ENCODE measurements at regions not wholly inside any gene's neighbourhood (a gene's known extent, or its start where the extent isn't known, plus 50 kb on each side); places are given as distances from the start of the nearest gene placed in this dataset.
A peak's percentile ranks its signal among the peaks of the same experiment; 100 is the strongest.

DNA sequence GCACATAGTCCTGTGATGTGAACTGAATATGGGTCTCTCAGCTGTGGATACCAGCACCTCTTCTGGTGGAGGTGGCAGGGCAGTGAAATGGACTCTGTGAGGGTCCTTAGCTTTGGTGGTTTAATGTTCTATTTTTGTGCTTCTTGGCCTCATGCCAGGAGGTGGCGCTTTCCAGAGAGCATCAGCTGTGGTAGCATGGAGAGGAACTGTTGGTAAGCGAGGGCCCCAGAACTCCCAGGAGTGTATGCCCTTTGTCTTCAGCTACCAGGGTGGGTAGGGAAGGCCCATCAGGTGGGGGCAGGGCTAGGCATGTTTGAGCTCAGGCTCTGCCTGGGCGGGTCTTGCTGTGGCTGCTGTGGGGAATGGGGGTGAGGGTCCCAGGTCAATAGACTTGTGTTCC, 241.7 kb downstream of the AEBP2 start:
- POLR2A ChIA-PET = no interaction called here
- Mint-ChIP-seq H3K36me3 (ENCODE audit: low read depth) (peaks cover 38% of the 10 kb centered on the region), H3K27me3 (ENCODE audit: low read depth) (no peaks in the 10 kb centered on the region), H3K4me3 (no peak overlapping the region), H3K27ac (peak overlapping the region; percentile 58), H3K9me3 (ENCODE audit: insufficient read depth) (peaks cover 19% of the 10 kb centered on the region), H3K4me1 (ENCODE audit: low read depth) (peaks cover 56% of the 10 kb centered on the region)
- CTCF ChIA-PET = no interaction called here
- ATAC-seq (no peak), DNase-seq (no peak)

DNA sequence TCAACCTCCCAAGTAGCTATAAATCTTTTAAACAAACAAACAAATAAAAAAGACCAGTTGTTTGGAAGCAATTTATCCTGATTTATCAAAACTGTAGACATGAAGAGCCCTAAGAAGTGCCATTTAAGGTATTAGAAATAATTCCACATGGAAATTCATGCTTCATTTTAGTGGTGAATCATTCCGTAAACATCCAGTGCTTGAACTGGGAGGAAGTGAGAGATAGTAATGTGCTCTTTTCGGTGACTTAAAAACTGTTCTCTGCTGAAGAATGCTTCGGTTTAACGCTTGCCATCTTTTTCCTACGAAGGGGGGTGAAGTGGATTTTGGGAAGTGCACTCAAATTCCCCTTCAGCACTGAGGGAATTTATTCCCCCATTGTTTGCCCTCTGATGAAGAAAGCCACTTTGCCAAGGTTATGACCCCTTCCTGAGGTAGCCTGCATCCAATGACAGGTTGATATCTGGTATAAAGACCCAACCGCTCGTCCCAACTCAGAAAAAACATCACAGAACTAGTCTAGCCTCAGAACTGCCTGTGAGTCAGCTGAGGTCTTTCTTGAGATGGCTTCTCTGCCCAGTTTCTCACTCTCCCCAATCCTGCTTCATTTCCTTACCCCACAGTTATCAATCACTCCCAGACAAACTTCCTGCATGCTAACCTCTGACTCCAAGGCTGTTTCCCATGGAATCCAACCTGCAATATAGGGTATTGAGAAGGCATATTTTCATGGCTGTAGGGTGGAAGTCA, 244.1 kb downstream of the AEBP2 start:
- DNase-seq (no peak), ATAC-seq (no peak)
- Mint-ChIP-seq H3K4me3 (no peak overlapping the region), H3K4me1 (ENCODE audit: low read depth) (peaks cover 38% of the 10 kb centered on the region), H3K9me3 (ENCODE audit: insufficient read depth) (peaks cover 8% of the 10 kb centered on the region), H3K36me3 (ENCODE audit: low read depth) (peaks cover 19% of the 10 kb centered on the region), H3K27me3 (ENCODE audit: low read depth) (no peaks in the 10 kb centered on the region), H3K27ac (peak overlapping the region; percentile 1)
- CTCF ChIA-PET = interaction anchor here (0.6 kb wide), 1 partner anchor 468 kb away, joined by 3 read pairs; no protein-coding TSS in a partner anchor
- POLR2A ChIA-PET = no interaction called here

DNA sequence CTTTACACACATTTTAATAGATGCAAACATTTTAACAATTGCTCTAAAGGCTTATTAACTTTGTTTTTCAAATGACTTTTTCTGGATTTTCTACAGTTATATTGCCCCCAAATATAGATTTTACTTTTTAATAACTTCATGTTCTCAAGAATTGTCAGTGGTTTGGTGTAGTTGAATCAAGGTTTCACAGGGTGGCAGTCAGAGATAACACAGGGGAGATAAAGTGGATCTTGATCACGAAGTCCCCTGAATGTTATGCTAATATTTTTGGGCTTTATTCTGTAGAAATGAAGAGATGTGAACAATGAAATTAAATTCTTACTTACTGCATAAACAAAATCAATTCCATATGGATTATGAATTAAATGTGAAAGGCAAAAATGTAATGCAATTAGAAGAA, 248.1 kb downstream of the AEBP2 start:
- ChIA-PET CTCF (no interaction called here), POLR2A (no interaction called here)
- Mint-ChIP-seq H3K9me3 (ENCODE audit: insufficient read depth) (peaks cover 8% of the 10 kb centered on the region), H3K27me3 (ENCODE audit: low read depth) (no peaks in the 10 kb centered on the region), H3K4me3 (no peak overlapping the region), H3K4me1 (ENCODE audit: low read depth) (peaks cover 5% of the 10 kb centered on the region), H3K27ac (no peak overlapping the region), H3K36me3 (ENCODE audit: low read depth) (no peaks in the 10 kb centered on the region)
- no peak for DNase-seq
- ATAC-seq = no peak

DNA sequence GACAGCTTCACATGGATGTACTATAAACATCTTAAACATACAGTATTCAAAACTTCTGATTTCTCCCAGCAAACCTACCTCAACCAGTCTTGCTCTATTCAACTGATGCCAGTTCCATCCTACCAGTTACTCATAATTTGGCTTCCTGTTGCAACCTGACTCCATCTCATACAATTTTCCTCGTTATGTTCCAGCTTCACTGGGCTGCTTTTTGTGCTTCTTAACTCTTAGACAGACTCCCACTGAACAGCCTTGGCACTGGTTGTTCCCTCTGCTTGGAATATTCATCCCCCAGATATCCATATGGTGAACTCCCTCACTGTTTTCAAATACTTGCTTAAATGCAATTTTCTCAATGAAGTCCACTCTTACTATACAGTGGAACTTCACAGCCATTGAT, 249.2 kb downstream of the AEBP2 start:
- Mint-ChIP-seq H3K9me3 (ENCODE audit: insufficient read depth) (peaks cover 16% of the 10 kb centered on the region), H3K27ac (no peak overlapping the region), H3K36me3 (ENCODE audit: low read depth) (peaks cover 6% of the 10 kb centered on the region), H3K4me1 (ENCODE audit: low read depth) (no peaks in the 10 kb centered on the region), H3K27me3 (ENCODE audit: low read depth) (no peaks in the 10 kb centered on the region), H3K4me3 (no peak overlapping the region)
- POLR2A ChIA-PET = no interaction called here
- no peak for DNase-seq
- CTCF ChIA-PET = no interaction called here
- no peak for ATAC-seq

DNA sequence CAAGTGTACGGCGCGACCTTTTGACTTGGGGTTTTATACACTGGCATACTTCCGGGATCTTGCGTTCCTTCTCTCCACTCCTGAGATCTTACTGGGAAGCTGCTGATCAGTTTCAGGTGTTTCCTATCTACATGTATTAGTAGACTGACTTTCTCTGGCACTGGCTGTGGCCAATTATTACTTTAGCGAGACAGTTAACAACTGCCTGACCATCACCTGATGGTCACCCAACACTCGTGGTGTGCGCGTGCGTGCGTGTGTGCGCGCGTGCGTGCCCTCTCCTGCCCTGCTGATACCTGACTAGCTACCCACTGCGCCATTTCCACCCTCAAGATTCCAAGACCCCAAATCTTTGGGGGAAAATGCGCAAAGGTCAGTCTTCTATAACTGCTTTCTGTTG, 249.9 kb downstream of the AEBP2 start:
- CTCF ChIA-PET = no interaction called here
- H3K36me3 Mint-ChIP-seq (ENCODE audit: low read depth) = peaks cover 6% of the 10 kb centered on the region
- H3K9me3 Mint-ChIP-seq (ENCODE audit: insufficient read depth) = peaks cover 16% of the 10 kb centered on the region
- no peaks in the 10 kb centered on the region for H3K4me1 Mint-ChIP-seq (ENCODE audit: low read depth)
- H3K27ac Mint-ChIP-seq = no peak overlapping the region
- DNase-seq (no peak), ATAC-seq (no peak)
- POLR2A ChIA-PET = no interaction called here
- H3K4me3 Mint-ChIP-seq = no peak overlapping the region
- H3K27me3 Mint-ChIP-seq (ENCODE audit: low read depth) = no peaks in the 10 kb centered on the region

- no peak for DNase-seq
- H3K36me3 Mint-ChIP-seq (ENCODE audit: low read depth) = peaks cover 6% of the 10 kb centered on the region
- no peak for ATAC-seq
- H3K4me3 Mint-ChIP-seq = no peak overlapping the region
- peaks cover 16% of the 10 kb centered on the region for H3K9me3 Mint-ChIP-seq (ENCODE audit: insufficient read depth)
- H3K27me3 Mint-ChIP-seq (ENCODE audit: low read depth) = no peaks in the 10 kb centered on the region
- ChIA-PET POLR2A (no interaction called here), CTCF (no interaction called here)
- H3K4me1 Mint-ChIP-seq (ENCODE audit: low read depth) = peaks cover 6% of the 10 kb centered on the region
- H3K27ac Mint-ChIP-seq = no peak overlapping the region
Observed at GRCh38 chr12:19689801-19690472, 250.6 kb downstream of the AEBP2 start.

DNA sequence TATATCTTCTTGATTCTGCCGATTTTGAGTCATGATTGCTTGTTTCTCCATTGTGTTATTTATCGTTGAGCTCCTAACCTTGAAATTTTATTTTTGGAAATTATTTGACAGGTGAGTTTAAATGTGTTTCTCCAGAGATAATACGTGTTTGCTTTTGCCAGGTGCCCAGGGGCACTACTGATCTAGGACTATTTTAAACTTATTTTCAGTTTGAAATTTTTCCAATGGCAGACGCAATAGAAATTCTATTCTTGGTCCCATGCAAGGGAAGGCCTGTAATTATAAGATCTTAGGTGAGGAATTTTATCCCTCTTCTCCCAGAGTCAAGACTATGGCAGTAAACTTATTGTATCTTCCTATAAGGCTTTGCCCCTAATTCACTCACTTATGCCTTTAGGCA, 252.8 kb downstream of the AEBP2 start:
- peaks cover 6% of the 10 kb centered on the region for H3K36me3 Mint-ChIP-seq (ENCODE audit: low read depth)
- no peak for DNase-seq
- no peak overlapping the region for H3K4me3 Mint-ChIP-seq
- H3K27ac Mint-ChIP-seq = no peak overlapping the region
- ChIA-PET POLR2A (no interaction called here), CTCF (no interaction called here)
- H3K27me3 Mint-ChIP-seq (ENCODE audit: low read depth) = no peaks in the 10 kb centered on the region
- ATAC-seq = no peak
- H3K4me1 Mint-ChIP-seq (ENCODE audit: low read depth) = peaks cover 21% of the 10 kb centered on the region
- H3K9me3 Mint-ChIP-seq (ENCODE audit: insufficient read depth) = peaks cover 16% of the 10 kb centered on the region

- Mint-ChIP-seq H3K27me3 (ENCODE audit: low read depth) (no peaks in the 10 kb centered on the region), H3K4me1 (ENCODE audit: low read depth) (peaks cover 21% of the 10 kb centered on the region), H3K36me3 (ENCODE audit: low read depth) (peaks cover 6% of the 10 kb centered on the region), H3K27ac (no peak overlapping the region), H3K9me3 (ENCODE audit: insufficient read depth) (peaks cover 16% of the 10 kb centered on the region), H3K4me3 (no peak overlapping the region)
- DNase-seq (no peak), ATAC-seq (no peak)
- ChIA-PET POLR2A (interaction anchor here (0.6 kb wide), 1 partner anchor 111 kb away, joined by 3 read pairs; no protein-coding TSS in a partner anchor), CTCF (no interaction called here)
Observed at GRCh38 chr12:19692566-19692965, 253.3 kb downstream of the AEBP2 start.

DNA sequence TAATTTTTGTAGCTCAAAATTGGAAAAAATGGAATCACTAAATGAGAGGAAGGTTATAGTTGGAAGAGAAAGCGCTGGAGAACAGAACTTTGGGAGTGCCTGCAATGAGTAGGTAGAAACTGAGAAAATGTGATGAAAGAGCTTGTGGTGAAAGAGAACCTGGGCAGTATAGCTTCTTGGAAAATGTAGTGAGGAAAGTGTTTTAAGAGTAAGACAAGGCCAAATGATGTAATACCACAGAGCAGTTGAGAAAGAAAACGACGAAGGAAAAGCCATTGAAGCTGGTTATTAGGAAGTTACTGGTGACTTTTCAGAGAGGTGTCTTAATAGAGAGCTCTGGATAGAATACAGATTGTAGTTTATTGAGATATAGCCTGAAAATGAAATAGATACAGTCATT, 255.3 kb downstream of the AEBP2 start:
- ChIA-PET CTCF (interaction anchor here (0.9 kb wide), 1 partner anchor 44 kb away, joined by 3 read pairs; no protein-coding TSS in a partner anchor), POLR2A (no interaction called here)
- H3K9me3 Mint-ChIP-seq (ENCODE audit: insufficient read depth) = peaks cover 16% of the 10 kb centered on the region

DNA sequence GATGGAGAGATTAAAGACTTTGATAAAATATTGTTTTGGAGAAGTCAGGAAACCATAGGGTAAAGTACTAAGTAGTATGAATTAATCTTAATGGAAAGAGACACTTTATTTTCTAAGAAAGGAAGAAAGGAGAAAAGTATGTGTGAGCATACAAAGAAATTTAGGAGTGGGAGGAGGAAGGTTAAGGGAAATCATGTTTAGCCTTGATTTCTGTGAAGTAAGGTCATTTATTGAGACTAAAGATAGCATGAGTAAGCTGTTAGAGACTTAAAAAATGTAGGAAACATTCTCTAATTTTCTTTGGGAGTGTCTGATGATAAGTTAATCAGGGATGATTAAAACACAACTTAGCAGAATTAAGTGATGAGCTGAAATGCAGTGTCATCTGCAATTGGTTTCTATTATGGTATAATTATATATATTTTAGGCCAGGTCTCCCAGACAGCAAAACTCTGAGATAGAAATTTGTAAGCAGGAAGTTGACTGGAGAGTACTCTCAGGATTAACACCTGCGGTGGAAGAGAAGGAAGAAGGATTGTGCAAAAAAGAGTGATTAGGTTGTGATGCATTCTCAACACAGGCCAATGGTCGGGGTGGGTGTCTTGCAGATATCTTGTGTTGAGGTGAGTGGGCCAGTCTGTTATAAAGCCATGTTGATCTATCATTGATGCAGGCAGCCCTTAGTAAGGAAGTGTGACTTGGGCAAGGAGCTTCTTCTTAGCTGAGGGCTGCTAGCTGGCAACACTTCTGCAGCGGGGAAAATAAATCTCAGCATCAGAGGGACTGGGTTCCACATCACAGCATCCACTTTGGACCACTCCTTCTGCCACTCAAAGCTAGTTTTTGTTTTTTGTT, 256.2 kb downstream of the AEBP2 start:
- Mint-ChIP-seq H3K27ac (peak overlapping the region; percentile 66), H3K9me3 (ENCODE audit: insufficient read depth) (peaks cover 16% of the 10 kb centered on the region), H3K4me1 (ENCODE audit: low read depth) (peaks cover 21% of the 10 kb centered on the region), H3K4me3 (no peak overlapping the region), H3K36me3 (ENCODE audit: low read depth) (peaks cover 6% of the 10 kb centered on the region), H3K27me3 (ENCODE audit: low read depth) (no peaks in the 10 kb centered on the region)
- POLR2A ChIA-PET = no interaction called here
- CTCF ChIA-PET = interaction anchor here (0.9 kb wide), 1 partner anchor 43 kb away, joined by 3 read pairs; no protein-coding TSS in a partner anchor
- ATAC-seq = no peak
- no peak for DNase-seq

More for the DNA sequence above, 255.3 kb downstream of the AEBP2 start:
- Mint-ChIP-seq H3K27me3 (ENCODE audit: low read depth) (no peaks in the 10 kb centered on the region), H3K4me3 (no peak overlapping the region), H3K4me1 (ENCODE audit: low read depth) (peaks cover 21% of the 10 kb centered on the region), H3K36me3 (ENCODE audit: low read depth) (peaks cover 6% of the 10 kb centered on the region), H3K27ac (peak overlapping the region; percentile 66)
- DNase-seq (no peak), ATAC-seq (peak; percentile 44)

- POLR2A ChIA-PET = interaction anchor here (0.6 kb wide), 1 partner anchor 10 kb away, joined by 3 read pairs; no protein-coding TSS in a partner anchor
- Mint-ChIP-seq H3K9me3 (ENCODE audit: insufficient read depth) (peaks cover 22% of the 10 kb centered on the region), H3K4me1 (ENCODE audit: low read depth) (peaks cover 7% of the 10 kb centered on the region), H3K27me3 (ENCODE audit: low read depth) (peaks cover 2% of the 10 kb centered on the region), H3K4me3 (no peak overlapping the region), H3K36me3 (ENCODE audit: low read depth) (peaks cover 9% of the 10 kb centered on the region), H3K27ac (no peak overlapping the region)
- CTCF ChIA-PET = no interaction called here
- DNase-seq (no peak), ATAC-seq (no peak)
Observed at GRCh38 chr12:19700969-19701368, 261.7 kb downstream of the AEBP2 start.

- peaks cover 2% of the 10 kb centered on the region for H3K27me3 Mint-ChIP-seq (ENCODE audit: low read depth)
- CTCF ChIA-PET = no interaction called here
- H3K27ac Mint-ChIP-seq = no peak overlapping the region
- H3K4me3 Mint-ChIP-seq = no peak overlapping the region
- peaks cover 2% of the 10 kb centered on the region for H3K4me1 Mint-ChIP-seq (ENCODE audit: low read depth)
- DNase-seq (no peak), ATAC-seq (no peak)
- H3K9me3 Mint-ChIP-seq (ENCODE audit: insufficient read depth) = peaks cover 34% of the 10 kb centered on the region
- peaks cover 9% of the 10 kb centered on the region for H3K36me3 Mint-ChIP-seq (ENCODE audit: low read depth)
- POLR2A ChIA-PET = no interaction called here
Observed at GRCh38 chr12:19704966-19705365, 265.7 kb downstream of the AEBP2 start.

Measured in activated CD8-positive, alpha-beta T cell treated with anti-CD3 and anti-CD28 coated beads, Interleukin-2, amount 10 ng/mL, durations not matched to agents 7 days and 5 days (primary cell).